IPS-NIHi7 (cell line): ENCODE measurements at regions not wholly inside any gene's neighbourhood (a gene's known extent, or its start where the extent isn't known, plus 50 kb on each side); places are given as distances from the start of the nearest gene placed in this dataset.
"Not testable (repeated sequence)": the region's sequence is repeated elsewhere in the genome, so short reads cannot be mapped to it uniquely, and the experiment has no call there.

Experiments
- DNase-seq: peaks from one replicate; pipeline ENCODE4 v3.0.0; 2012; ENCODE audit warnings: mixed read lengths; ENCODE audit errors: extremely low spot score

- no peak for DNase-seq
Observed at GRCh38 chr5:33209252-33209651, 231.5 kb upstream of the TARS1 start.

GRCh38 chr5:33210221-33210620 is 230.5 kb upstream of the TARS1 start:
- DNase-seq, result not testable (repeated sequence)

- DNase-seq, result no peak
Observed at GRCh38 chr5:33210978-33211377, 229.8 kb upstream of the TARS1 start.

- DNase-seq, result no peak
Observed at GRCh38 chr5:33212439-33212838, 228.3 kb upstream of the TARS1 start.

- no peak for DNase-seq
Observed at GRCh38 chr5:33212900-33213299, 227.9 kb upstream of the TARS1 start.

- DNase-seq, result no peak
Observed at GRCh38 chr5:33223563-33224284, 217.0 kb upstream of the TARS1 start.

GRCh38 chr5:33224285-33224961 is 216.3 kb upstream of the TARS1 start:
- DNase-seq, result no peak

- DNase-seq, result no peak
Observed at GRCh38 chr5:33227247-33227646, 213.5 kb upstream of the TARS1 start.

- DNase-seq, result peak; percentile 23
Observed at GRCh38 chr5:33227746-33228145, 213.0 kb upstream of the TARS1 start.

- DNase-seq, result no peak
Observed at GRCh38 chr5:33228149-33228548, 212.6 kb upstream of the TARS1 start.

GRCh38 chr5:33229216-33229615 is 211.5 kb upstream of the TARS1 start:
- no peak for DNase-seq

- no peak for DNase-seq
Observed at GRCh38 chr5:33230467-33231078, 210.2 kb upstream of the TARS1 start.

GRCh38 chr5:33231214-33231710 is 209.5 kb upstream of the TARS1 start:
- no peak for DNase-seq

- DNase-seq, result no peak
Observed at GRCh38 chr5:33231935-33232334, 208.8 kb upstream of the TARS1 start.

- no peak for DNase-seq
Observed at GRCh38 chr5:33232731-33233505, 207.8 kb upstream of the TARS1 start.

GRCh38 chr5:33235304-33235703 is 205.5 kb upstream of the TARS1 start:
- DNase-seq, result no peak

GRCh38 chr5:33235824-33236223 is 204.9 kb upstream of the TARS1 start:
- DNase-seq, result no peak

- DNase-seq, result no peak
Observed at GRCh38 chr5:33237471-33237870, 203.3 kb upstream of the TARS1 start.

- no peak for DNase-seq
Observed at GRCh38 chr5:33238826-33239695, 201.7 kb upstream of the TARS1 start.

GRCh38 chr5:33240558-33240957 is 200.2 kb upstream of the TARS1 start:
- DNase-seq, result no peak

GRCh38 chr5:33241802-33242201 is 199.0 kb upstream of the TARS1 start:
- DNase-seq, result no peak
